Neural progenitor cell (in vitro differentiated cells): ENCODE measurements at regions not wholly inside any gene's neighbourhood (a gene's known extent, or its start where the extent isn't known, plus 50 kb on each side); places are given as distances from the start of the nearest gene placed in this dataset.

Source experiments
- DNase-seq: peaks from one replicate; pipeline ENCODE4 v3.0.0-alpha.2; 2016; ENCODE audit warnings: low spot score
- H2AFZ ChIP-seq: fragments of 200-600 bp; sonication (generic); replicated peaks from 2 replicates; pipeline ENCODE4 v1.6.1; 2016; ENCODE audit warnings: antibody characterized with exemption
- H3F3A ChIP-seq: fragments of 200-600 bp; sonication (generic); 2 replicates; pipeline ENCODE4 v1.6.1; 2016; ENCODE audit warnings: antibody characterized with exemption, low read depth
- H3K27ac ChIP-seq: fragments of 200-600 bp; sonication (generic); 2 replicates; pipeline ENCODE4 v1.5.1; 2016; ENCODE audit warnings: mild to moderate bottlenecking
- H3K27me3 ChIP-seq: fragments of 200-600 bp; sonication (generic); 2 replicates; pipeline ENCODE4 v1.6.1; 2016; ENCODE audit warnings: mild to moderate bottlenecking, moderate library complexity
- H3K36me3 ChIP-seq: fragments of 200-600 bp; sonication (generic); 2 replicates; pipeline ENCODE4 v1.5.1; 2016
- H3K4me1 ChIP-seq: fragments of 200-600 bp; sonication (generic); 2 replicates; pipeline ENCODE4 v1.6.1; 2016; ENCODE audit warnings: mixed run types
- H3K4me2 ChIP-seq: fragments of 200-600 bp; sonication (generic); 2 replicates; pipeline ENCODE4 v1.6.1; 2016
- H3K4me3 ChIP-seq: fragments of 200-600 bp; sonication (generic); 2 replicates; pipeline ENCODE4 v1.5.1; 2016
- H3K79me2 ChIP-seq: fragments of 200-600 bp; sonication (generic); 2 replicates; pipeline ENCODE4 v1.6.1; 2016; ENCODE audit warnings: low read depth
- H3K9ac ChIP-seq: fragments of 200-600 bp; sonication (generic); 2 replicates; pipeline ENCODE4 v1.6.1; 2016
- H3K9me3 ChIP-seq: fragments of 200-600 bp; sonication (generic); 2 replicates; pipeline ENCODE4 v1.5.1; 2016; ENCODE audit warnings: low read depth
- H4K20me1 ChIP-seq: fragments of 200-600 bp; sonication (generic); 2 replicates; pipeline ENCODE4 v1.6.1; 2016; ENCODE audit warnings: low read depth
- H3K27ac Mint-ChIP-seq: 3 replicates; pipeline ENCODE4 v1.8.0; 2021; ENCODE audit warnings: mixed read lengths
- H3K27me3 Mint-ChIP-seq: 2 replicates; pipeline ENCODE4 v1.8.0; 2022; ENCODE audit warnings: low read depth, mild to moderate bottlenecking, inconsistent platforms, moderate library complexity, mixed read lengths; ENCODE audit not compliant: insufficient read depth
- H3K36me3 Mint-ChIP-seq: 3 replicates; pipeline ENCODE4 v1.8.0; 2021; ENCODE audit warnings: mixed read lengths
- H3K4me1 Mint-ChIP-seq: 3 replicates; pipeline ENCODE4 v1.8.0; 2021; ENCODE audit warnings: mixed read lengths
- H3K4me3 Mint-ChIP-seq: 3 replicates; pipeline ENCODE4 v1.8.0; 2021; ENCODE audit warnings: mild to moderate bottlenecking, moderate library complexity, mixed read lengths
- H3K9me3 Mint-ChIP-seq: 3 replicates; pipeline ENCODE4 v1.8.0; 2020; ENCODE audit warnings: mixed read lengths
- CTCF ChIP-seq: fragments of 200-600 bp; sonication (generic); IDR thresholded peaks from 2 replicates; pipeline ENCODE4 v1.5.1; 2017; ENCODE audit warnings: antibody characterized with exemption, mild to moderate bottlenecking
- EZH2 ChIP-seq: fragments of 200-600 bp; sonication (generic); IDR thresholded peaks from 2 replicates; pipeline ENCODE4 v1.6.1; 2017; ENCODE audit warnings: antibody characterized with exemption, mild to moderate bottlenecking, moderate library complexity
- EZH2phosphoT487 ChIP-seq: fragments of 200-600 bp; sonication (generic); IDR thresholded peaks from 2 replicates; pipeline ENCODE4 v1.6.1; 2017; ENCODE audit warnings: antibody characterized with exemption

- Mint-ChIP-seq H3K27me3 (no peaks in the 10 kb centered on the region), H3K36me3 (no peaks in the 10 kb centered on the region), H3K4me1 (peaks cover 6% of the 10 kb centered on the region), H3K9me3 (peaks cover 5% of the 10 kb centered on the region), H3K4me3 (no peak overlapping the region), H3K27ac (no peak overlapping the region)
- no peak for DNase-seq
- Histone ChIP-seq H3K79me2 (no peaks in the 10 kb centered on the region), H3K36me3 (no peaks in the 10 kb centered on the region), H3K4me1 (no peaks in the 10 kb centered on the region), H2AFZ (no peak overlapping the region), H3K27ac (no peak overlapping the region), H3K9me3 (no peaks in the 10 kb centered on the region), H3K4me2 (no peak overlapping the region), H3F3A (no peaks in the 10 kb centered on the region), H4K20me1 (no peaks in the 10 kb centered on the region), H3K9ac (no peak overlapping the region), H3K27me3 (no peaks in the 10 kb centered on the region), H3K4me3 (no peak overlapping the region)
- no peak for TF ChIP-seq EZH2phosphoT487
- no peak for TF ChIP-seq CTCF
- TF ChIP-seq EZH2 = no peak
Measured at GRCh38 chr1:217244971-217245370, 385.9 kb downstream of the GPATCH2 start.

- peaks cover 6% of the 10 kb centered on the region for H3K4me1 Mint-ChIP-seq
- no peaks in the 10 kb centered on the region for H3F3A ChIP-seq
Measured at GRCh38 chr1:217240656-217241055, 390.2 kb downstream of the GPATCH2 start.

GRCh38 chr1:217238945-217239344 is 391.9 kb downstream of the GPATCH2 start:
- Histone ChIP-seq H3K4me3 (no peak overlapping the region), H3K79me2 (no peaks in the 10 kb centered on the region), H3K27ac (no peak overlapping the region), H4K20me1 (no peaks in the 10 kb centered on the region), H3K9me3 (no peaks in the 10 kb centered on the region), H3K36me3 (no peaks in the 10 kb centered on the region), H3K27me3 (no peaks in the 10 kb centered on the region), H3K4me2 (no peak overlapping the region), H3F3A (no peaks in the 10 kb centered on the region), H2AFZ (no peak overlapping the region), H3K9ac (no peak overlapping the region), H3K4me1 (no peaks in the 10 kb centered on the region)
- DNase-seq = no peak
- H3K4me1 Mint-ChIP-seq = peaks cover 6% of the 10 kb centered on the region
- H3K36me3 Mint-ChIP-seq = no peaks in the 10 kb centered on the region
- H3K9me3 Mint-ChIP-seq = no peaks in the 10 kb centered on the region
- H3K27me3 Mint-ChIP-seq = no peaks in the 10 kb centered on the region
- no peak overlapping the region for H3K27ac Mint-ChIP-seq
- TF ChIP-seq EZH2 = no peak
- no peak for TF ChIP-seq EZH2phosphoT487
- no peak for TF ChIP-seq CTCF
- no peak overlapping the region for H3K4me3 Mint-ChIP-seq

More at GRCh38 chr1:217240656-217241055, 390.2 kb downstream of the GPATCH2 start:
- TF ChIP-seq EZH2phosphoT487 = no peak
- TF ChIP-seq EZH2 = no peak
- no peak for TF ChIP-seq CTCF
- H3K27ac ChIP-seq = no peak overlapping the region
- H3K27me3 ChIP-seq = no peaks in the 10 kb centered on the region
- no peak overlapping the region for H3K9ac ChIP-seq
- H3K27me3 Mint-ChIP-seq = no peaks in the 10 kb centered on the region
- no peaks in the 10 kb centered on the region for H3K9me3 ChIP-seq
- no peak for DNase-seq
- no peak overlapping the region for H3K4me2 ChIP-seq
- no peaks in the 10 kb centered on the region for H3K36me3 Mint-ChIP-seq
- H3K4me3 Mint-ChIP-seq = no peak overlapping the region
- no peak overlapping the region for H2AFZ ChIP-seq
- no peak overlapping the region for H3K27ac Mint-ChIP-seq
- no peaks in the 10 kb centered on the region for H4K20me1 ChIP-seq
- no peak overlapping the region for H3K4me3 ChIP-seq
- no peaks in the 10 kb centered on the region for H3K36me3 ChIP-seq
- H3K9me3 Mint-ChIP-seq = no peaks in the 10 kb centered on the region
- no peaks in the 10 kb centered on the region for H3K79me2 ChIP-seq
- H3K4me1 ChIP-seq = no peaks in the 10 kb centered on the region

- no peaks in the 10 kb centered on the region for H3K9me3 Mint-ChIP-seq
Measured at GRCh38 chr1:217230412-217230811, 400.5 kb downstream of the GPATCH2 start.

More at GRCh38 chr1:217230412-217230811, 400.5 kb downstream of the GPATCH2 start:
- H3K4me3 Mint-ChIP-seq = no peak overlapping the region
- no peaks in the 10 kb centered on the region for H3K4me1 ChIP-seq
- no peak for TF ChIP-seq CTCF
- TF ChIP-seq EZH2phosphoT487 = no peak
- TF ChIP-seq EZH2 = no peak
- no peaks in the 10 kb centered on the region for H3K36me3 Mint-ChIP-seq
- H3K9me3 ChIP-seq = no peaks in the 10 kb centered on the region
- no peak overlapping the region for H3K9ac ChIP-seq
- H3F3A ChIP-seq = no peaks in the 10 kb centered on the region
- H3K27me3 ChIP-seq = no peaks in the 10 kb centered on the region
- DNase-seq = no peak
- H3K4me3 ChIP-seq = no peak overlapping the region
- H2AFZ ChIP-seq = no peak overlapping the region
- H3K4me1 Mint-ChIP-seq = no peaks in the 10 kb centered on the region
- H3K27ac ChIP-seq = no peak overlapping the region
- no peak overlapping the region for H3K4me2 ChIP-seq
- no peaks in the 10 kb centered on the region for H4K20me1 ChIP-seq
- no peak overlapping the region for H3K27ac Mint-ChIP-seq
- H3K79me2 ChIP-seq = no peaks in the 10 kb centered on the region
- no peaks in the 10 kb centered on the region for H3K36me3 ChIP-seq
- no peaks in the 10 kb centered on the region for H3K27me3 Mint-ChIP-seq
